GM18508 (cell line): ENCODE measurements at regions not wholly inside any gene's neighbourhood (a gene's known extent, or its start where the extent isn't known, plus 50 kb on each side); places are given as distances from the start of the nearest gene placed in this dataset.
"Not testable (repeated sequence)": the region's sequence is repeated elsewhere in the genome, so short reads cannot be mapped to it uniquely, and the experiment has no call there.

ENCODE experiments used
- ATAC-seq: cut with Tn5 transposase; IDR thresholded peaks from one replicate; pipeline ENCODE4 v1.9.1; 2021; ENCODE audit warnings: moderate number of reproducible peaks; ENCODE audit not compliant: insufficient read depth, unreplicated experiment

GRCh38 chr11:13214276-13214675 is 63.3 kb upstream of the BMAL1 start:
- ATAC-seq: no peak

DNA sequence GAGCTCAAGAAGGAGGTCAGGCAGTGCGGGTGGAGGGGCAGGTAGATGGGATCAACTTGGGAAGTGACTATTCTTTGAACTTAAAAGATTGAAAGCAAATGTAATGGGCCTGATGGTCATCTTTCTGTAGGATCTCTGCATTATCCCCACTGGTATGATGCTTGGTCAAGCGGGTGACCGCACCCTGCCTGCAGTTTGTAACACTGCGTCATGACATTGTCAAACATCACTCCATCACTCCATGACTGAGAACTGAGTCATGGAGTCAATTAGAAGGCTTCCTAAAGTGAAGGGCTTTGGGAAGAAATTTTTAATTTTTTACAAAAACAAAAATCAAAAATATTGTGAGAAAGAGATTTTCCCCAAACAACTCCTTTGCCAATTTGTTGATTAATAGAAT is 62.4 kb upstream of the BMAL1 start:
- no peak for ATAC-seq

DNA sequence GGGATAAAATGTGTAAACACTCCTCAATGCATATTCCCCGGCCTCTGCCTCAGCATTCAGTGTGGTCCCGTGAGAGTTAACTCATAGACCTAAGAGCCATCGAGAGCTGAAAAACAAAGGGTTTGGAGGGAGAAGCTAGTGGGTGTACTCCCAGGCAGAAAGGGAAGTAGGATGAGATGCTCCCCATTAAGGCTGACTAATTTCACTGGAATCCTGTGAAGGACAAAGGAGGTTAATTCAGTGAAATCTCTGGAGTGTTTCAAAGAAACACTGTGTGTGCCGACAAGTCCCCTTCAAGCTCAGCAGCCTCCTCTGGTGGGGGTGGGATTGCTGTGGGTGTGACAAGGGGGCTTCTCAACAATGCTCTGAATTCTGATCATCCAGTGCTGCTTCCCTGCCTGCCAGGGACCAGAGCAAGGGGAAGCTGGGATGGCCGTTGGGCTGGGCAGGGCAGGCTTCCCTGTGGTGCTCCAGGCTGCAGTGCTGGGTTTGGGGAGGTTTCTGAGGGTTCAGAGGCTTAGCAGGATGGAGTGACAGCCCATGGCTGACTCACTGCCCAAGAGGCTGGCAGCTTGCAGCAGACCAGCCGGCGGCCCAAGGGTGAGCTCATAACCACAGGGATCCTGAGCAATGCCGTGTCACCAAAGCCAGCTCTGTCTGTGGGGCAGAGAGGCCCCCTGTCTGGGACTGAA is 61.4 kb upstream of the BMAL1 start:
- no peak for ATAC-seq

- no peak for ATAC-seq
Observed at GRCh38 chr11:13216711-13217075, 60.9 kb upstream of the BMAL1 start.

DNA sequence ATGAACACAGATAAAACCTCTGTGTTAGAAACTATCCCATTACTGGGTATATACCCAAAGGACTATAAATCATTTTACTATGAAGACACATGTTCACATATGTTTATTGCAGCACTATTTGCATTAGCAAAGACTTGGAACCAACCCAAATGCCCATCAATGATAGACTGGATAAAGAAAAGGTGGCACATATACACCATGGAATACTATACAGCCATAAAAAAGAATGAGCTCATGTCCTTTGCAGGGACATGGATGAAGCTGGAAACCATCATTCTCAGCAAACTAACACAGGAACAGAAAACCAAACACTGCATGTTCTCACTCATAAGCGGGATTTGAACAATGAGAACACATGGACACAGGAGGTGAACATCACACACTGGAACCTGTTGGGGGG is 58.9 kb upstream of the BMAL1 start:
- ATAC-seq: not testable (repeated sequence)

- no peak for ATAC-seq
Observed at GRCh38 chr11:13220148-13220547, 57.4 kb upstream of the BMAL1 start.

DNA sequence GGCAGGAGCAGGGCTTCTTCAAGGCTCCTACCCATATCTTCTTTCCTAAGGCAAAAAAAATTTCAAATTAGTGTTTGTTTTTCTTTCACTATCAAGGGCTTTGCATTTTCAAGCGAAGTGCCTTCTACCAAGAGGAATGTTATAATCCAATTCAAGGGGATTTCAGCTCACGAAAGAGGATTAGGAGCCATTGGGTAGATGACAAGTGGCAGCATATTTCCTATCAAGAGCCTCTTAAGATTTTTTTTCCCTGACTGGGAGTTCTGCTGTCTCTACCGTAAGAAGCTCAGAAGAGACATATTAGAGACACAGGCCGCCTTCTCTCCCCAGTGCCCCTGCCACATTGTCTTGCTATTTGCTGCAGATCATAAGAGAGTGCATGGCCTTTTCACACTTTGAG is 55.9 kb upstream of the BMAL1 start:
- ATAC-seq: no peak

DNA sequence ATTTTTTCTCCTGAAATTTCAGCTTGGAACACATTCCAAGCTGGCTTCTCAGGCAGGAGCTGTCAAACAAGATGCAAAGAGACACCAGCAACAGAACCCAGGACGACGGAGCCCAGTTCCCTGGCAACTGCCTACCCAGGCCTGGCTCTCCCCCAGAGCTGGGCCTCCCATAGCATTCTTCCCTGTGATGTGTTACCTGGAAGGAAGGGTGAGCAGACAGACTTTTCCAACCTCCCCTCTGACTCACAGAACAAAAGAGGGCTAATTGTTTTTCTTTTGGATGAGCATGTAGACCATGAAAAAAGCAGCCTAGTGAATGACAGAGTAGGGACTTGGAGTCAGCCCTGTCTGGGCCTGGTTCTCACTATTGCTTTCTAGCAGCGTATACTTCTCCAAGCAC is 55.3 kb upstream of the BMAL1 start:
- no peak for ATAC-seq

- ATAC-seq: no peak
Observed at GRCh38 chr11:13223112-13223511, 54.5 kb upstream of the BMAL1 start.

DNA sequence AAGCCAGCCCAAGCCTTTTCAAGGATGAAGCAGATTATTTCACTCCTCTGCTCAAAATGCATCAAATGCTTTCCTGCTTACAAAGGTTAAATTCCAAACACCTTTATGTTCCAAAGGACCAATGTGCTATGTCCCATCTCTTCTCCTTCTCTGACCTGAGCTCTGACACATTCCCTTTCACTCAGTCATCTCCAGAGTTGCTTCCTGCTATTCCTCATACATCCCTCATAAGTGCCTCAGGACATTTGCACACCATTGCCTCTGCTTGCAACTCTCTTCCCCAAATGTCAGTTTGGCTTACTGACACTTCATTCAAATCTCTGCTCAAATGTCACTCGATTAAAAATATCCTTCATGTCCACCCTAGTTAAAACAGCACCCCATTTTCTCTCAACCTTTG is 53.3 kb upstream of the BMAL1 start:
- no peak for ATAC-seq

DNA sequence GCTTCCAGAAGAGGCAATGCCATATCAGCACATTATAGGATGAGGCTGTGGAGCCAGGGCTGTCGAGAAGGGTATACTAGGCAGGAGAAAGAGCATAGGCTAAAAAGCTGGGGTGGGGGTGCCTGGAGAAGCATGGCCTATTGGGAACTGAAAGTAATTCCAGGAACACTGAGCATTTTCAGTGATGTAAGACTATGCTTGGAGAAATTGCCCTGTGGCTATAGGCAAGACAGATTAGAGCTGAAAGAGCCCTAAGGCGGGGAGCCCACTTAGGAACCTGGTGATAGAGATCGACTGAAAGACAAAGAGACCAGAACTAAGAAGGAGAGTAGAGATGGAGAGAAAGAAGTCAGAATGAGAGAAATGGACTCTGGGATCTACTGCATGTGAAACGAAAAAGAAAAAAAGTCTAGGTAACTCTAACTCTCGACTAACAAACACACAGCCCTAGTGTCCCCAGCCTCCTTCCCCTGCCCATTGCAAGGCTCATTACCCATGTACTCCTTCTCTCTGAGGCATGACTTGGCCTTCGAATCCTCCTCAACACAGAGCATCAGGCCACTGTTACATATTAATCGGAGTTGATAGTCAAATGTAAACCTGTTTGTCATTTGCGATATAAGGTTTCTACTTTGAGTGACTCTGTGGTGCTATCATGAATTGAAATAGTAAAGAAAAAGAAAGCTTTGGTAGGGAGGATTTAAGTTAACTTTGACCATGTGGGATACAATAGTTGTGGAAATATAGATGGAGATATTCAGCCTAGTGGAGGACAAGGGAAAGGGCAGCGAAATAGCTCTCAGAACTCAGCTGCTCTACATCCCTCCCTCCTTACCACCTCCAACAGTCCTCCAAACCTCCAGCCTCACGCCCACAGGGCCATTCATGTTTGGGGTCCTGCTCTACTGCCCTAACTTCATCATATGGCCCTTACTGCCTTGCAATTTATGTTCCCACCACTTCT is 52.3 kb upstream of the BMAL1 start:
- ATAC-seq: no peak

DNA sequence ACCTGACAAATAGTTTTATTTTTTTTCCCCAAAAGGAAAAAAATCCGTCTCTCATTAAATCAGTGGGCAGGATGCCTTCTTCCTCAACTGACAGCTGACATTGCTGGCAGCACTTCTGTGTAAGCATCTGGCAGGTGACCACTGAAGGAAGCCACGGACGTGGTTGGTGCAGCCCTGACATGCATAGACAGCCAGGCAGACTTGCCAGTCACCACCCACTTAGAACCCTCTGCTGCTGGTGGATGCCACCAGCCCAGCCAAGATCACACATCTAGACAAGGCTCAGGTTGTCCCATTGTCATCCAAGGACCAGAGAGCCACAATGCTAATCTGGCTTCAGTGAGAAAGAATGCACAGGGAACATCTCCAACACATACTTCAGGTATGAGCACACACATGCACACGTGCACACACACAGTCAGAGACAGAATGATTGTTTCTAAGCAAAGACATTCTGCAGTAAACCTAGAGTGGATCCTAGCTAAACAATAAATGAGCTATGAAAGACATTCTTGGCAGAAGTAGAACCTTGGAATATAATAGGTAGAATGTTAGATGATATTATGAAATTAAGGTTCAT is 49.8 kb upstream of the BMAL1 start:
- no peak for ATAC-seq
